RWPE2 (cell line): ENCODE measurements at regions not wholly inside any gene's neighbourhood (a gene's known extent, or its start where the extent isn't known, plus 50 kb on each side); places are given as distances from the start of the nearest gene placed in this dataset.
"Not testable (repeated sequence)": the region's sequence is repeated elsewhere in the genome, so short reads cannot be mapped to it uniquely, and the experiment has no call there.

ENCODE experiments used
- ATAC-seq: fragments of 200-7000 bp; cut with Tn5 transposase; 3 replicates; pipeline ENCODE4 v1.9.1; 2021; ENCODE audit warnings: low read depth
- DNase-seq: peaks from one replicate; pipeline ENCODE4 v3.0.0-alpha.2; 2020; ENCODE audit warnings: low spot score
- H3K27ac ChIP-seq: fragments of 450-650 bp; 2 replicates; pipeline ENCODE4 v1.5.1; 2017; ENCODE audit warnings: mild to moderate bottlenecking; ENCODE audit not compliant: poor library complexity, severe bottlenecking
- H3K27me3 ChIP-seq: fragments of 250-450 bp; sonication (Bioruptor Pico); 2 replicates; pipeline ENCODE4 v1.5.1; 2021; ENCODE audit warnings: mild to moderate bottlenecking, moderate library complexity; ENCODE audit not compliant: insufficient read depth, poor library complexity, severe bottlenecking
- H3K36me3 ChIP-seq: fragments of 250-450 bp; sonication (Bioruptor Pico); 2 replicates; pipeline ENCODE4 v1.5.1; 2020; ENCODE audit warnings: low read depth, mild to moderate bottlenecking, moderate library complexity
- H3K4me1 ChIP-seq: fragments of 250-450 bp; sonication (Bioruptor Pico); 2 replicates; pipeline ENCODE4 v1.5.1; 2021; ENCODE audit warnings: mild to moderate bottlenecking, moderate library complexity; ENCODE audit not compliant: insufficient read depth, poor library complexity, severe bottlenecking
- H3K4me3 ChIP-seq: fragments of 250-450 bp; sonication (Bioruptor Pico); 2 replicates; pipeline ENCODE4 v1.5.1; 2021; ENCODE audit warnings: mild to moderate bottlenecking, moderate library complexity; ENCODE audit not compliant: severe bottlenecking
- H3K9me3 ChIP-seq: fragments of 250-450 bp; sonication (Bioruptor Pico); 2 replicates; pipeline ENCODE4 v1.5.1; 2021; ENCODE audit warnings: mild to moderate bottlenecking, moderate library complexity; ENCODE audit not compliant: severe bottlenecking
- TF ChIP-seq, protein P1 (sequence below): fragments of 450-650 bp; IDR thresholded peaks from one replicate; pipeline ENCODE4 v1.5.1; 2017; ENCODE audit warnings: mild to moderate bottlenecking, moderate library complexity; ENCODE audit not compliant: poor library complexity, severe bottlenecking

DNA sequence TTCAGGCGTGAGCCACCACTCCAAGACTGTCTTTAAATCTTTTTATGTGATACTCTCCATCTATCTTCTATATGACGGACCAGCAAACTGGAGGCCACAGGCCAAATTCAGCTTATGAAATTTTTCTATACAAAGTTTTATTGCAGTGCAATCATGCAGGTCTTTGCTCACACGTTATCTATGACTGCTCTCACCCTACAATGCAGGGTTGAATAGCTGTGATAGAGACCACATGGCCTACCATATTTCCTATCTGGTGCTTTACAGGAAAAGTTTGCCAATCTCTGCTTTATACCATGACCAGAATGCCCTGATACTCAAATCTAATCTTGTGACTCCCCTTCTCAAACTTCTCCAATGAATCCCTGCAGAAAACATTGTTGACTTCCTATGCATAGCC lies 89.5 kb upstream of the ACBD5 start:
- no peak overlapping the region for H3K27ac ChIP-seq
- H3K4me1 ChIP-seq: no peaks in the 10 kb centered on the region
- no peak overlapping the region for H3K4me3 ChIP-seq
- no peaks in the 10 kb centered on the region for H3K27me3 ChIP-seq
- TF ChIP-seq, protein P1, sequence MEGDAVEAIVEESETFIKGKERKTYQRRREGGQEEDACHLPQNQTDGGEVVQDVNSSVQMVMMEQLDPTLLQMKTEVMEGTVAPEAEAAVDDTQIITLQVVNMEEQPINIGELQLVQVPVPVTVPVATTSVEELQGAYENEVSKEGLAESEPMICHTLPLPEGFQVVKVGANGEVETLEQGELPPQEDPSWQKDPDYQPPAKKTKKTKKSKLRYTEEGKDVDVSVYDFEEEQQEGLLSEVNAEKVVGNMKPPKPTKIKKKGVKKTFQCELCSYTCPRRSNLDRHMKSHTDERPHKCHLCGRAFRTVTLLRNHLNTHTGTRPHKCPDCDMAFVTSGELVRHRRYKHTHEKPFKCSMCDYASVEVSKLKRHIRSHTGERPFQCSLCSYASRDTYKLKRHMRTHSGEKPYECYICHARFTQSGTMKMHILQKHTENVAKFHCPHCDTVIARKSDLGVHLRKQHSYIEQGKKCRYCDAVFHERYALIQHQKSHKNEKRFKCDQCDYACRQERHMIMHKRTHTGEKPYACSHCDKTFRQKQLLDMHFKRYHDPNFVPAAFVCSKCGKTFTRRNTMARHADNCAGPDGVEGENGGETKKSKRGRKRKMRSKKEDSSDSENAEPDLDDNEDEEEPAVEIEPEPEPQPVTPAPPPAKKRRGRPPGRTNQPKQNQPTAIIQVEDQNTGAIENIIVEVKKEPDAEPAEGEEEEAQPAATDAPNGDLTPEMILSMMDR: no peak
- no peak for DNase-seq
- ATAC-seq: no peak
- H3K9me3 ChIP-seq: no peaks in the 10 kb centered on the region
- no peaks in the 10 kb centered on the region for H3K36me3 ChIP-seq

DNA sequence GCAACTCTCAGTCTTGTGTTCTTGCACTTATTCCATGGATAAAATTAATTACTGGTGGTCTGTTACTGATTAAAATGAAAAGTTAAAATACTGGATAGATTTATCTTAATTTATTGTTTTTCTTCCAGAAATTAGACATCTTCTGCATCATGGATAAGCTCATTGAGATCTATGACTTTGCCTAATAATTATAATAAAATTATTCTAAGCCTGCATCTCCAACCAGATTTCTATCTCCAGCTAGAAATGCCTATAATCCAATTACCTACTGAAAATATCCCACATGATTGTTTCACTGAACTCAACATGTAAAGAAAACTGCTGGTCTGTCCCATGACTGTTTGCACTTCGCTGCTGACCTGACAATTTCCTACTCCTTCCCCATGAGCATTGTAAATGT lies 88.3 kb upstream of the ACBD5 start:
- no peaks in the 10 kb centered on the region for H3K9me3 ChIP-seq
- DNase-seq (no peak), ATAC-seq (no peak)
- no peak overlapping the region for H3K4me3 ChIP-seq
- TF ChIP-seq, protein P1: no peak
- no peaks in the 10 kb centered on the region for H3K36me3 ChIP-seq
- H3K27ac ChIP-seq: no peak overlapping the region
- no peaks in the 10 kb centered on the region for H3K27me3 ChIP-seq
- no peaks in the 10 kb centered on the region for H3K4me1 ChIP-seq

- not testable (repeated sequence) for DNase-seq, ATAC-seq, H3K27ac ChIP-seq, H3K27me3 ChIP-seq, H3K4me3 ChIP-seq, H3K9me3 ChIP-seq, H3K4me1 ChIP-seq, H3K36me3 ChIP-seq
Measured at GRCh38 chr10:27326748-27327147, 86.2 kb upstream of the ACBD5 start.

- peaks cover 11% of the 10 kb centered on the region for H3K4me1 ChIP-seq
- peak overlapping the region; percentile 29 for H3K4me3 ChIP-seq
- H3K9me3 ChIP-seq: no peaks in the 10 kb centered on the region
- DNase-seq (peak; percentile 86), ATAC-seq (peak; percentile 98)
- no peaks in the 10 kb centered on the region for H3K27me3 ChIP-seq
- no peaks in the 10 kb centered on the region for H3K36me3 ChIP-seq
- TF ChIP-seq, protein P1: no peak
- peak overlapping the region; percentile 36 for H3K27ac ChIP-seq
Measured at GRCh38 chr10:27319752-27320431, 79.3 kb upstream of the ACBD5 start.

DNA sequence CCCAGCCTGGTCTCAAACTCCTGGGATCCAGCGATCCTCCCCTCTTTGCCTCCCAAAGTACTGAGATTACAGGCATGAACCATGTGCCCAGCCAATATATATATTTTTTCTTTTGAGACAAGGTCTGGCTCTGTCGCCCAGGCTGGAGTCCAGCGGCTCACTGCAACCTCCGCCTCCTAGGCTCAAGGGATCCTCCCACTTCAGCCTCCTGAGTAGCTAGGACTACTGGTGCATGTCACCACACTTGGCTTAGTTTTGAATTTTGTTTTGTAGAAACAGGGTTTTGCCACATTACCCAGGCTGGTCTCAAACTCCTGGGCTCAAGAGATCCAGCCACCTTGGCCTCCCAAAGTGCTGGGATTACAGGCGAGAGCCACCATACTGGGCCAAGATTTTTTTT lies 78.5 kb upstream of the ACBD5 start:
- not testable (repeated sequence) for DNase-seq, H3K27me3 ChIP-seq, H3K9me3 ChIP-seq, H3K4me3 ChIP-seq, ATAC-seq, H3K27ac ChIP-seq, H3K36me3 ChIP-seq
- H3K4me1 ChIP-seq: peaks cover 11% of the 10 kb centered on the region

DNA sequence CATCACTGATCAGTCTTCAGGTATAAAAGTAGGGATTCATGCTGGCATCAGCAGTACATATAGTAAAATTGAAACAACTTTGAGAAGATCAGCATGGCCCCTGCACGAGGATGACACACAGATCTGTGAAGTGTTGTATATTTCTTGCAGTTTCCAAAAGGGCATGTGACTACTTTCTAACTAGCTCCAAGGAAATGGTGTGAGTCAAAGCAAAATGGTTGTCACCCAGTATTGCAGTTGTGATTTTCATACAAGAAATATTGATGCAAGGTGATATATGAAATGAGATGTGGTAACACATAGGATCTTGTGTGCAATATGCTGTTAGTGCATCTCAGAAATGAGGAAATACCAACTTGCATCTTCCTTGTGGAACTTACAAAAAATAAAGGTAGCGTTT lies 74.5 kb upstream of the ACBD5 start:
- H3K27me3 ChIP-seq, H3K9me3 ChIP-seq, H3K4me3 ChIP-seq, H3K4me1 ChIP-seq, H3K36me3 ChIP-seq, DNase-seq, ATAC-seq, H3K27ac ChIP-seq: not testable (repeated sequence)

DNA sequence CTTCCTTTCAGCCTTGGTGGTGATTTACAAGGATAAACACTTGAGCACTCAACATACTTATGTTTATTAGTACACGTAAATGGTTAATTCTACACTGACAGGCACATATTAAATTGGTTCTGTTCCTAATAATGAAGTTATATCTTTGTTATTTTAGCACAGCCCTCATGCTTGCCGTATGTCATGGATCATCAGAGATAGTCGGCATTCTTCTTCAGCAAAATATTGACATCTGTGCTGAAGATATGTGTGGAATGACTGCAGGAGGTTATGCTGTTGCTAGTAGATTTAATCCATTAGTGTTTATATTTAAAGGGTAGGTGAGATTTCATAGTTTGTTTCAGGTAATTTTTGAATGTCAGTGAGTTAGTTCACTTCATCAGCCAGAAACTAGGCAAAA lies 73.0 kb upstream of the ACBD5 start:
- not testable (repeated sequence) for H3K27me3 ChIP-seq, H3K9me3 ChIP-seq, H3K4me3 ChIP-seq, H3K4me1 ChIP-seq, H3K36me3 ChIP-seq, DNase-seq, H3K27ac ChIP-seq, ATAC-seq
